G401 (cell line): ENCODE measurements at regions not wholly inside any gene's neighbourhood (a gene's known extent, or its start where the extent isn't known, plus 50 kb on each side); places are given as distances from the start of the nearest gene placed in this dataset.

Source experiments
- DNase-seq: peaks from one replicate; pipeline ENCODE4 v3.0.0-alpha.2; 2015; ENCODE audit warnings: low spot score
- in situ Hi-C: cut with HindIII; loops from 2 replicates; pipeline ENCODE4 v1.10.0; 2016; ENCODE audit warnings: low sequenced_read_pairs, mixed read lengths

- DNase-seq, result no peak
- in situ Hi-C loops, result no loop called here
Measured at GRCh38 chr3:168262887-168263286, 167.2 kb upstream of the GOLIM4 start.

- no peak for DNase-seq
- in situ Hi-C loops, result no loop called here
Measured at GRCh38 chr3:168260859-168261258, 165.1 kb upstream of the GOLIM4 start.

- in situ Hi-C loops, result no loop called here
- no peak for DNase-seq
Measured at GRCh38 chr3:168251371-168251770, 155.6 kb upstream of the GOLIM4 start.

- in situ Hi-C loops, result no loop called here
- DNase-seq, result no peak
Measured at GRCh38 chr3:168250415-168250861, 154.7 kb upstream of the GOLIM4 start.

GRCh38 chr3:168249550-168250414 lies 154.1 kb upstream of the GOLIM4 start:
- in situ Hi-C loops, result no loop called here
- peak; percentile 17 for DNase-seq

- in situ Hi-C loops, result no loop called here
- no peak for DNase-seq
Measured at GRCh38 chr3:168249205-168249549, 153.5 kb upstream of the GOLIM4 start.

- in situ Hi-C loops, result no loop called here
- DNase-seq, result no peak
Measured at GRCh38 chr3:168248383-168249204, 152.9 kb upstream of the GOLIM4 start.

GRCh38 chr3:168241156-168241555 lies 145.4 kb upstream of the GOLIM4 start:
- in situ Hi-C loops, result no loop called here
- DNase-seq, result no peak

GRCh38 chr3:168239287-168239686 lies 143.6 kb upstream of the GOLIM4 start:
- in situ Hi-C loops, result no loop called here
- DNase-seq, result no peak

- in situ Hi-C loops, result no loop called here
- no peak for DNase-seq
Measured at GRCh38 chr3:168233001-168233400, 137.3 kb upstream of the GOLIM4 start.

GRCh38 chr3:168223085-168223484 lies 127.4 kb upstream of the GOLIM4 start:
- in situ Hi-C loops, result no loop called here
- no peak for DNase-seq

GRCh38 chr3:168220556-168220955 lies 124.8 kb upstream of the GOLIM4 start:
- no peak for DNase-seq
- in situ Hi-C loops, result no loop called here

- in situ Hi-C loops, result no loop called here
- no peak for DNase-seq
Measured at GRCh38 chr3:168219530-168219929, 123.8 kb upstream of the GOLIM4 start.

- DNase-seq, result no peak
- in situ Hi-C loops, result no loop called here
Measured at GRCh38 chr3:168218600-168218999, 122.9 kb upstream of the GOLIM4 start.

GRCh38 chr3:168216851-168217250 lies 121.1 kb upstream of the GOLIM4 start:
- DNase-seq, result no peak
- in situ Hi-C loops, result no loop called here

GRCh38 chr3:168213920-168214319 lies 118.2 kb upstream of the GOLIM4 start:
- no peak for DNase-seq
- in situ Hi-C loops, result no loop called here

GRCh38 chr3:168212664-168213285 lies 117.1 kb upstream of the GOLIM4 start:
- no peak for DNase-seq
- in situ Hi-C loops, result no loop called here

GRCh38 chr3:168205451-168205850 lies 109.7 kb upstream of the GOLIM4 start:
- no peak for DNase-seq
- in situ Hi-C loops, result no loop called here

- in situ Hi-C loops, result no loop called here
- DNase-seq, result no peak
Measured at GRCh38 chr3:168197162-168197561, 101.4 kb upstream of the GOLIM4 start.

GRCh38 chr3:168191856-168192255 lies 96.1 kb upstream of the GOLIM4 start:
- in situ Hi-C loops, result no loop called here

More at GRCh38 chr3:168191856-168192255, 96.1 kb upstream of the GOLIM4 start:
- DNase-seq, result no peak
